Natural killer cell (primary cell): ENCODE measurements at regions not wholly inside any gene's neighbourhood (a gene's known extent, or its start where the extent isn't known, plus 50 kb on each side); places are given as distances from the start of the nearest gene placed in this dataset.

Source experiments
- ATAC-seq, 3 donors: fragments of 150-1000 bp in 2 of 3; fragments of 200-7000 bp in 1 of 3; cut with Tn5 transposase; 1 replicate in 1 of 3; 2 replicates in 2 of 3; pipeline ENCODE4 v1.10.0; 2021; ENCODE audit warnings: mild to moderate bottlenecking in 2 of 3, moderate library complexity in 2 of 3
- DNase-seq, 2 donors: peaks; one replicate each; pipeline versions ENCODE4 v3.0.0 to v3.0.0-alpha.2; 2013 to 2021; ENCODE audit warnings: mixed read lengths in 1 of 2
- H3K27ac ChIP-seq: one replicate; pipeline ENCODE4 v1.5.1; 2013; ENCODE audit warnings: mild to moderate bottlenecking, low read length
- H3K27me3 ChIP-seq: one replicate; pipeline ENCODE4 v1.6.1; 2013; ENCODE audit warnings: low read length; ENCODE audit not compliant: control insufficient read depth, insufficient read depth
- H3K36me3 ChIP-seq: one replicate; pipeline ENCODE4 v1.6.1; 2013; ENCODE audit warnings: low read length; ENCODE audit not compliant: control insufficient read depth, insufficient read depth
- H3K4me1 ChIP-seq: one replicate; pipeline ENCODE4 v1.6.1; 2013; ENCODE audit warnings: low read length; ENCODE audit not compliant: control insufficient read depth, insufficient read depth
- H3K4me3 ChIP-seq: one replicate; pipeline ENCODE4 v1.5.1; 2013; ENCODE audit warnings: low read length
- H3K9me3 ChIP-seq: one replicate; pipeline ENCODE4 v1.6.1; 2013; ENCODE audit warnings: low read length; ENCODE audit not compliant: control insufficient read depth, insufficient read depth
- H3K27ac Mint-ChIP-seq, 2 donors: one replicate each; pipeline ENCODE4 v1.8.0; 2022; ENCODE audit warnings: mild to moderate bottlenecking in 2 of 2, mixed read lengths in 2 of 2, moderate library complexity in 1 of 2
- H3K27me3 Mint-ChIP-seq, 2 donors: one replicate each; pipeline ENCODE4 v1.8.0; 2022; ENCODE audit warnings: low read depth in 2 of 2, mixed read lengths in 2 of 2
- H3K36me3 Mint-ChIP-seq: one replicate; pipeline ENCODE4 v1.8.0; 2022; ENCODE audit warnings: mixed read lengths
- H3K4me1 Mint-ChIP-seq, 2 donors: one replicate each; pipeline ENCODE4 v1.8.0; 2022; ENCODE audit warnings: mixed read lengths in 2 of 2
- H3K4me3 Mint-ChIP-seq: one replicate; pipeline ENCODE4 v1.8.0; 2022; ENCODE audit warnings: mild to moderate bottlenecking, moderate library complexity, mixed read lengths
- H3K9me3 Mint-ChIP-seq, 2 donors: one replicate each; pipeline ENCODE4 v1.8.0; 2022; ENCODE audit warnings: mixed read lengths in 2 of 2
- CTCF ChIP-seq: fragments of 200-600 bp; IDR thresholded peaks from one replicate; pipeline ENCODE4 v1.8.0; 2022; ENCODE audit warnings: antibody characterized with exemption
- WGBS: methylation state at CpG from one replicate; pipeline ENCODE4 v1.1.7; 2013; ENCODE audit warnings: missing lambda C conversion rate; ENCODE audit not compliant: insufficient coverage; 5-methylcytosine and 5-hydroxymethylcytosine counted together
- intact Hi-C: fragments of 100-400 bp; cut with micrococcal nuclease; formaldehyde crosslinking; loops from one replicate; pipeline ENCODE4 v1.14.2; 2022

- Histone ChIP-seq H3K4me3 (no peak overlapping the region), H3K36me3 (no peaks in the 10 kb centered on the region), H3K9me3 (no peaks in the 10 kb centered on the region), H3K27me3 (no peaks in the 10 kb centered on the region), H3K4me1 (no peaks in the 10 kb centered on the region), H3K27ac (no peak overlapping the region)
- no peaks in the 10 kb centered on the region for H3K4me1 Mint-ChIP-seq
- no peak overlapping the region for H3K4me3 Mint-ChIP-seq
- TF ChIP-seq CTCF: no peak
- no peak for ATAC-seq
- no CpG with 5 or more reads among the region's 3 CpGs for WGBS
- H3K36me3 Mint-ChIP-seq: no peaks in the 10 kb centered on the region
- H3K9me3 Mint-ChIP-seq: peaks cover 0 to 6% of the 10 kb centered on the region in 2 donors
- no peaks in the 10 kb centered on the region for H3K27me3 Mint-ChIP-seq
- intact Hi-C loops: no loop called here
- DNase-seq: no peak
- H3K27ac Mint-ChIP-seq: no peak overlapping the region
These were observed 153.4 kb upstream of the SOX14 start for GRCh38 chr3:137610723-137611122.

GRCh38 chr3:137612291-137612690 is 151.8 kb upstream of the SOX14 start:
- Mint-ChIP-seq H3K27ac (no peak overlapping the region), H3K4me3 (no peak overlapping the region), H3K27me3 (no peaks in the 10 kb centered on the region), H3K4me1 (no peaks in the 10 kb centered on the region), H3K36me3 (no peaks in the 10 kb centered on the region), H3K9me3 (peaks cover 4 to 6% of the 10 kb centered on the region in 2 donors)
- WGBS: 19% methylated on average over 3 of the region's 3 CpGs
- H3K36me3 ChIP-seq: no peaks in the 10 kb centered on the region
- H3K4me1 ChIP-seq: no peaks in the 10 kb centered on the region
- H3K9me3 ChIP-seq: no peaks in the 10 kb centered on the region
- H3K27ac ChIP-seq: no peak overlapping the region
- intact Hi-C loops: no loop called here
- ATAC-seq: no peak
- H3K27me3 ChIP-seq: no peaks in the 10 kb centered on the region
- no peak for DNase-seq
- no peak overlapping the region for H3K4me3 ChIP-seq
- no peak for TF ChIP-seq CTCF

- Mint-ChIP-seq H3K36me3 (no peaks in the 10 kb centered on the region), H3K27ac (no peak overlapping the region), H3K4me3 (no peak overlapping the region), H3K4me1 (no peaks in the 10 kb centered on the region), H3K27me3 (no peaks in the 10 kb centered on the region), H3K9me3 (peaks cover 4 to 11% of the 10 kb centered on the region in 2 donors)
- no peaks in the 10 kb centered on the region for H3K27me3 ChIP-seq
- no peaks in the 10 kb centered on the region for H3K9me3 ChIP-seq
- H3K4me1 ChIP-seq: no peaks in the 10 kb centered on the region
- H3K4me3 ChIP-seq: no peak overlapping the region
- intact Hi-C loops: no loop called here
- WGBS: 77% methylated on average over 6 of the region's 10 CpGs
- TF ChIP-seq CTCF: no peak
- H3K36me3 ChIP-seq: no peaks in the 10 kb centered on the region
- no peak for ATAC-seq
- no peak for DNase-seq
- no peak overlapping the region for H3K27ac ChIP-seq
These were observed 148.3 kb upstream of the SOX14 start for GRCh38 chr3:137615659-137616418.
